HG02610 (cell line): ENCODE measurements at regions not wholly inside any gene's neighbourhood (a gene's known extent, or its start where the extent isn't known, plus 50 kb on each side); places are given as distances from the start of the nearest gene placed in this dataset.
A peak's percentile ranks its signal among the peaks of the same experiment; 100 is the strongest.

Experiments
- ATAC-seq: cut with Tn5 transposase; IDR thresholded peaks from one replicate; pipeline ENCODE4 v1.9.1; 2021; ENCODE audit warnings: mild to moderate bottlenecking, moderate library complexity; ENCODE audit not compliant: unreplicated experiment

DNA sequence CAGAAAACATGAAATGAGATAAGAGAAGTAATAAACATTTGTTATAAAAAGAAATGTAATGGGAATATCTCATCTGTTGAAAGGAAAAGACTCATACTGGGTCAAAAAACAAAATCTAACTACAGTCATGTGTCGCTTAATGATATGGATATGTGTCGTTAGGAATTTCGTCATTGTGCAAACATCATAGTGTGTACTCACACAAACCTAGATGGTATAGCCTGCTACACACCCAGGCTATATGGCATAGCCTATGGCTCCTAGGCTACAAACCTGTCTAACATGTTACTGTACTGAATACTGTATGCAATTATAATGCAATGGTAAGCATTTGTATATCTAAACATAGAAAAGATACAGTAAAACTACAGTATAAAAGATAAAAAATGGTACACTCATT, 89.8 kb upstream of the ZC3H12C start:
- no peak for ATAC-seq

DNA sequence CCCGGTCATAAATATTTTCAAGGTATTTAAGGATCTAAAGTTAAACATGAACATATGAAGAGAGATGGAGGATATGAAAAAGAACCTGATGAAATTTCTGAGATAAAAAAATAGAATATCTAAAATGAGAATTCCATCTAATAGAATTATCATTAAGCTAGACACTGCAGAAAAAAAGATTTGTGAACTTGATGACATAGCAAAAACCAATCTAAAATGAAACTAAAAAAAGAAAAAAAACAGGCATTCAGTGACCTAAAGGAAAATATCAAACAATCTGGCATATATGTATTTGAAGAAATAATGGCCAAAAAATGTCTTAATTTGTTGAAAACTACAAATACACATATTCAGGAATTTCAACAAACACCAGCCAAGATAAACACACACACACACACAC, 81.6 kb upstream of the ZC3H12C start:
- no peak for ATAC-seq

DNA sequence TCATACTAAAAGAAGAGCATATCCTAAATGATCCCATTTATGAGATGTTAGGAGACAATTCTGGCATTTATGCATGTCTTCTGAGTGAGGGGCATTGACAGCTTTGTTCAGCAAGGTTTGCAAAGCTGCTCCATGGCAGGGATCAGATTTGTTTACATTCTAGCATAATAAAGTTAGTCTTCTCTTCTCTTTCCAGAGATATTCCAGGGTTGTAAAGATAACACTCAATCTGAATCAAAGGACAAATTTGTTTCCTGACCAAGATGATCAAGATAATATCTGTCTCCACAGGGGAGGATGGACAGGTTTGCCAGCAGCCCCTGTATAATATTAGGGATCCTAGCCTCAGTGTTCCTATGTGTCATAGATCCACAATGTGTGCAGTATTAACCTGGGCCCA, 77.5 kb upstream of the ZC3H12C start:
- ATAC-seq: no peak

DNA sequence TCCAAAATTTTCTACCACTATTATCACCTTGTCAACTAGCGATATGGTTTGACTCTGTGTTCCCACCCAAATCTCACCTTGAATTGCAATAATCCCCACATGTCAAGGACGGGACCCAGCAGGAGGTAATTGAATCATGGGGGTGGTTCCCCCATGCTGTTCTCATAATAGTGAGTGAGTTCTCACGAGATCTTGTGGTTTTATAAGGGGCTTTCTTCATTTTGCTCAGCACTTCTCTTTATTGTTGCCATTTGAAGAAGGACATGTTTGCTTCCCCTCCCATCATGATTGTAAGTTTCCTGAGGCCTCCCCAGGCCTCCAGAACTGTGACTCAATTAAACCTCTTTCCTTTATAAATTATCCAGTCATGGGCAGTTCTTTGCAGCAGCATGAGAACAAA, 73.5 kb upstream of the ZC3H12C start:
- ATAC-seq: no peak

DNA sequence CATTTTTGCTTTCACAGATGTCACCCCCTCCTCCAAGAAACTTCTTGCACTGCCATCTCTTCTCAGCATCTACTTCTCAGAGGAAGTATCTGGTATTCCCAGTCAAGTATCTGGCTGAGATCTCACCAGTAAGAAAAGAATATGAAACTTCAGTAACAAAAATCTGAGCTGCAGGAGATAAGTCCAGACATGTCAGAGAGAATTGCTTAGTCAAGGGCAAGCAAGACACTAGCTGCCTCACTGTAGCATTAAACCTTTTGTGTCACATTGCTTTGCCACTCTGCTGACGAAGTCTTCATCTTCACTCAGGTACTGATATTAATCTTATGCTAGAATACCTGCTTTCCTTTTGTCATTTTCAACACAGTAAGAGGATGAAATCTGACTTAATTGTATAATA, 70.6 kb upstream of the ZC3H12C start:
- peak; percentile 23 for ATAC-seq

DNA sequence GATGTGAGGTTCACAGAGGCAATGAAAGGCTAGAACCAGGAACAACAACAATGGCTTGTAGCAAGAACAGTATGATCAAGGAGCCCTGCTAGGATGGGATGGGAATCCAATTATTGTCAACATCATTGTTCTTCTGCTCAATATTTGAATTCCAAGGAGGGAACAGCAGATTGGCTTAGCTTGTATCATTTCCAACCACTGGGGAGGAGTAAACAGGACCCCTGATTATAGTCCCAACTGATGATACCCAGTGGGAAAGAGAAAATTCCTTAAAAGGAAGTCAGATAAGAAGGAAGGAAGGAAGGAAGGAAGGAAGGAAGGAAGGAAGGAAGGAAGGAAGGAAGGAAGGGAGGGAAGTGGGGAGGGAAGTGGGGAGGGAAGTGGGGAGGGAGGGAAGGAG, 69.5 kb upstream of the ZC3H12C start:
- ATAC-seq: no peak

DNA sequence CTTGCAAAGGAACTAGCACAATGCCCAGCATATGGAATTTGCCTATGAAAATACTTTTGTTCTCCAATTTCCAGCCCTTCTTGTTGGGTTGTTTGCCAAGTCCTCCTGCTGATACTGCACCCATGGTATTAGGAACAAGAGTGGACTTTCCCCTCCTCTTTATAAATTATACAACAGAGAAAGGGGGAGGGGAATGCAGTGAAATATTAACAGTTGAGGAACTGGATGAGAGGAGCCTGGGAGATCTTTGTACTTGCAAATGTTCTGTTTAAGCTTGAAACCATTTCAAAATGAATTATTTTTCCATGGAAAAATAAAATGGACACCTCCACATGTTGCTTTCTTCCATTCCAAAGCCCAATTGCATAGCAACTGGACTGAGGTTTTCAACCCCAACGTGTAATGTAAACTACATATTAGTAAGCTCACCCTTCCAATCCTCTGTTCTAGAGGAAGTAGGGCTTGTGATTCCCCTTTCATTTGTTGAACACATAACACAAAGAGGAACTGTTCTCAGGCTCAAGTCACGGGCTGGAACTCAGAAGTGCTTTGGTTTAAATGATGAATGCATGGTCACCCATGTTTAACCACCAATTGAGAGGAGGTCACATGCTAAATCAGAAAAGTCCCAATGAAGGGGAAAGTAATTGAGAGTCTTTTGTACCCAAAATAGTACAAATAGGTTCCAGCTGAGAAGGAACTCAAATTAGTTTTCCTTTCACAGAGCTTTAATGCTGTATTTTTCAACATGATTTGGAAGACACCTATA, 66.2 kb upstream of the ZC3H12C start:
- ATAC-seq: peak; percentile 80

DNA sequence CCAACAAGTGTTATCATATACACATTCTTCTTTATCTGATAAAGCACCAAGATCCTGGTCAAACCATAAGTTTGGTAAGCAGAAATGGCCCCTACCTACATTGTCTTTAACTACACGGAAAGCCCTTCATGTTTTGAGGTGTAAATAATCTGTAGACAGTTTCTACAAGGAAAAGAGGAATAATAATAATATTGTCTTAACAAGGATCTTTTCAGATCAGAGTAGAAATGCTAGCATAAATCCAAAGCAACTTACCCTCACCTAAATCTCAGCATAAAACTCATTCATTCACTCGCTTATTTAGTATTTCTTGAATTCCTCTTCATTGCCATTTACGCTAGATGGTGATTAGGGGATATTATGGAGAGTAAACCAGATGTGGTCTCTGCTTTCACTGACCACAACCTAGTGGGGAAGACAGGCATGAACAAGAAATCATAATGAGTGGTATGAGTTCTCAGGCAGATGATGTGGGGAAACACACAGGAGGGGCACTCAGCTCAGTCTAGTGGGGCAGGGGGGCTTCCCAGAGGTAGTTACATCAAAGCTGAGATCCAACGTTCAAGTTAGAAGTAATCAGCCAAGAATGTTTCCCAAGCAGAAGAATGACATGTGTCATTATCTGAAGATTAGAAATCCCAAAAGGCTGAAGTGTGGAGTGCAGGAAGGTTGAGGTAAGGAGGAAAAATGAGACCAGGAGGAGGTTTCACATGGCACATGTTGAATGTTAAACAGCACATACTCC, 65.4 kb upstream of the ZC3H12C start:
- ATAC-seq: peak; percentile 65

DNA sequence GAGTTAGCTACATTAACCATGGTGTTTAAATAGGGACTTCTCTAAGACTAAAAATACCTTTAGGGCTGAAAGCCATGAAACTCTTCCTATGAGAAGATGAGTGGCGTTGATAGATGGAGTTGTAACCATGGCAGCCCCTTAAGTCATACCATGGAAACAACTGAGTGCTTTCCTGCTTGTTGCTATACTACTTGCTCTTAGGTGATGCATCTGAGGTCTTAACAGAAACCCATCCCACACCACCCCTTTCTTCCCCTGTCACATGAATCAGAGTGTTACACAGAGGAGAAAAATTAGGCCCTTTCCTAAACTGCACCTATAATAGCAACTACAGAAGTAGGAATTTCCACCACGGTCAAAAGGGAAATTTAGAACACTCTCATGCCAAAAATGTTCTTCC, 64.3 kb upstream of the ZC3H12C start:
- peak; percentile 33 for ATAC-seq

DNA sequence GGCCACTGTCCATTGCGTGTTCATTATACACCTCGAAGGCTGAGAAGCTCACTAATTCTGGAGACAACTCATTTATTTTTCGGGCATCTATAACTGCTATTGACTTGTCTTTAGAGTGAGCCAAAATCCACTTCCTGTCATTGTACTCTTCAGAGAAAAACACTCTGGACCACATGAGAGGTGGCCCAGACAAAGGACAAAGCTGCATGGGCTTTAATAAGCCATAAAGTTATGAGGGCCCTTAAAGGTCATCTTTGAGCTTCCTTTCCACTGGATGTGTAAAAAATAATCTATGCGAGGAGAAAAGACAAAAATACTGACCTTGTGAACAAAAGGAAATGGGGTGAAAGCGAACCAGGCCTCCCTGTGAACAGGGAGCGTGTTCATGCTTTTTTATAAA, 63.5 kb upstream of the ZC3H12C start:
- ATAC-seq: no peak

DNA sequence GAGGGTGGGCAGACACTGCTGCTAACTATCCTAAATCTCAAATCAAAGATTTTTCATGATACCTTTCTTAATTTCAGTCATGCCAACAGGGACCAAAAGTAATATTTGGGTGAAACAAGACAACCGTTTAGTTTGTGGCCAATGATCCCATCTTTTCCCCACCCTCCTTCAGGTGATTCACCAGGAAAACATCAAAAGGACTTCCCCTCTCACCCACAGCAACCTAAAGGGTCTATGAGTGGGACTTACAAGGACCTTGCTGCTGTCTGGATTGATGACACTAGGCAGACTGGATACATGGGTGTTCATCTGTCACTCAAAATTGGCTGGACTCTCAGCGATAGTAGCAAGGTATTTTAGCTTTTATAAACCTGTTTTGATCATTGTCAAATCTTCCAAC, 62.0 kb upstream of the ZC3H12C start:
- no peak for ATAC-seq

DNA sequence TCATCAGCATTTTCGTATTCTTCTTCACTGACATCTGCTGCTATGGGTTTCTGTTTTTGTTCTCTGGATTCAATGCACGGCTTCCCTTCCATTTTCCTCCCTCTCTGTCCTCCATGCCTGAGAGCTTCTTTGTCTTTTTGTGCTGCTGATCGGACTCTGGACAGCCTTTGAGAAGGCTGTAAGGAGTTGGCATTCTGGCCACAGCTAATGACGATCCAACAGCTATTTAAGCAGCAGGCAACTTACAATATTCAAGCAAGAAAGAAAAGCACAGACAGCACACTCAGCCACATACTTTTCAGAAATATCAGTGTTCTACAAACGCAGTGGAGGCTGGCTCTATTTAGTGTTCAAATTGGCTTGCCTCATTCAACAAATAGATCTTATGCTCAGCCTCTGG, 60.9 kb upstream of the ZC3H12C start:
- no peak for ATAC-seq

DNA sequence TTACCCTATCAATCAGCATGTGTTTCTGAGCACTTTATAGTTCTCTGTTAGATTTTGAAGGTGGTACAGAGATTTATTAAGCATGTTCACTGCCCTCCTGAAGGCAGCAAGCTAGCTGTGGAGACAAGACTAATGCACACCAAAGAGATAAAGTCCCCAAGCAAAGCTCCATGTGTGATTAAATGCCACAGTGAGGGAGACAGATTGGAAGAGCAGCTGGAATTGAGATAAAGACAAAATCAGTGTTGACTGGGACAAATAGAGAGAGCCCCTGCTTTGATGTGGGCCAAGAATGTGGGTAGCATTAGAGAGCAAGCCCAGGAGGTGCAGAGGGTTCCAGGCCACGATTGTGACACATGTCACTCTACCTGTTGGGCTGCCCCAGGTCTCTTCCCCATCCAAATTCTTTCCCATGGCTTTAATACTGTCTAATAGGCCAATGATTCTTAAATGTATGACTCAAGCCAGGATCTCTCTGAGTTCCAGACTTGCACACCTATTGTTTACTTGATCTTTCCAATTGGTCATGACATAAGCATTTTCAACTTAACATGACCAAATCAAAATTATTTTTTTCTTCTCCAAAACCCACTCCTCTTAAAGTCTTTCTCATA, 60.1 kb upstream of the ZC3H12C start:
- no peak for ATAC-seq

DNA sequence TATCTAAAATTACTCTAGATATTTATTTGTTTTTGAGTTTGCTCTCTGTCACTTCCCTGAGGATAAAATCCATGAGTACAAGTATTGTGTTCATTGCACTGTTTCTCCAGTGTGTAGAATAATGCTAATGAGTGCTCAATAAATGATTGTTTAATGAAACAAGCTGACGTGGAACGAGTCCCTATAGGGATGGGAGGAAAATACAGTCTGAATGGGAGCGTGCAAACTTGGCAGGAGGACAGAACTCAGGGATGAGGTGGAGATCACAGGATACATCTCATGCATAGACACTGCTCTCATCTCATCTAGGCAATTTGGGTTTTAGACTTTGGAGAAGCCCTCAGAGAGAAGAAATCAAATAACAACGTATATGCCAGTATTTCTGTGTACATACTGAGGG, 58.4 kb upstream of the ZC3H12C start:
- no peak for ATAC-seq

DNA sequence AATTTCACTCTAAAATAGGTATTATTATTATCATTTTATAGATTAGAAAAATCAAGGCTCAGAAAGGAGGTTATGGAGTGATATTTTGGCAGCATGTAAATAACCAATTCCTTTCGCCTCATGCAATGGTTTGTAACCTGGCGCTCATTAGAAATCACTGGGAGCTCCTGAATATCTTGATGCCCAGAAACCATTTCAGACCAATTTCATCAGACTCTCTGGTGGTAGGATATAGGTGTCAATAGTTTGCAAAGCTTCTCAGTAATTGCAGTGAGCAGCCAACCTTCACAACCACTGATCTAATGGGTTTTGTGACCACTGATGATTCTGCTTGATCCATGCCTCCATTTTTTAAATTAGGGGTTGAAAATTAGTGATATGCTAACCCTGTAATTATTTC, 57.8 kb upstream of the ZC3H12C start:
- no peak for ATAC-seq

DNA sequence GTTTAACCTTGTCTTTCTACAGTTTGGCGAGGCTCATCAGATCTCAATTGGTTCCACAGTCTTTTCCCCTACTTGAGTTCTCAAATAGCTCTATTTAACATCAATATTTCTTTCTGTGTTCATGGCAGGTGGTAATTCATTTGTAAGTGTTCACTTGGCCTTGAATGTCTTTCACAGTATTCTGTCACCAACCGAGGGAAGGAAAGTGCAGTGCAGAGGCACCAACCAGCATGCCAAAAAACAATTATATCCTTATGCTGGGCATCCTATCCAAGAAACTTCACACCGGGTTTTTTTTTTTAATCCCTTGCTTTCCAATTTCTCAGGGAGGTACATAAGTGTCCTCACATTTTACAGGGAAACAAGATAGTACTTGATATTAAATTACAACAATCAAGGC, 55.0 kb upstream of the ZC3H12C start:
- ATAC-seq: no peak
